ENCODE measurements at regions not wholly inside any gene's neighbourhood (a gene's known extent, or its start where the extent isn't known, plus 50 kb on each side); places are given as distances from the start of the nearest gene placed in this dataset.

GRCh38 chr4:89599026-89599425, 237.9 kb downstream of the SNCA start:
- DNase-seq (ENCODE audit: low spot score) = no peak

GRCh38 chr4:89598602-89599001, 238.4 kb downstream of the SNCA start:
- peak; percentile 31 for DNase-seq (ENCODE audit: low spot score)

- DNase-seq (ENCODE audit: low spot score) = no peak
Measured at GRCh38 chr4:89595125-89595789, 241.7 kb downstream of the SNCA start.

- no peak for DNase-seq (ENCODE audit: low spot score)
Measured at GRCh38 chr4:89590128-89590527, 246.8 kb downstream of the SNCA start.

GRCh38 chr4:89588421-89588820, 248.5 kb downstream of the SNCA start:
- DNase-seq (ENCODE audit: low spot score) = no peak

- no peak for DNase-seq (ENCODE audit: low spot score)
Measured at GRCh38 chr4:89587364-89587763, 249.6 kb downstream of the SNCA start.

GRCh38 chr4:89586864-89587263, 250.1 kb downstream of the SNCA start:
- peak; percentile 29 for DNase-seq (ENCODE audit: low spot score)

- DNase-seq (ENCODE audit: low spot score) = peak; percentile 9
Measured at GRCh38 chr4:89586318-89586717, 250.6 kb downstream of the SNCA start.

- no peak for DNase-seq (ENCODE audit: low spot score)
Measured at GRCh38 chr4:89582756-89583505, 254.0 kb downstream of the SNCA start.

- no peak for DNase-seq (ENCODE audit: low spot score)
Measured at GRCh38 chr4:89579771-89580170, 257.2 kb downstream of the SNCA start.

GRCh38 chr4:89576246-89576645, 260.7 kb downstream of the SNCA start:
- DNase-seq (ENCODE audit: low spot score) = no peak

GRCh38 chr4:89575840-89576239, 261.1 kb downstream of the SNCA start:
- DNase-seq (ENCODE audit: low spot score) = no peak

- no peak for DNase-seq (ENCODE audit: low spot score)
Measured at GRCh38 chr4:89574176-89574575, 262.8 kb downstream of the SNCA start.

- DNase-seq (ENCODE audit: low spot score) = no peak
Measured at GRCh38 chr4:89573656-89574055, 263.3 kb downstream of the SNCA start.

- DNase-seq (ENCODE audit: low spot score) = no peak
Measured at GRCh38 chr4:89572224-89572858, 264.6 kb downstream of the SNCA start.

GRCh38 chr4:89570931-89571330, 263.3 kb upstream of the GPRIN3 start:
- no peak for DNase-seq (ENCODE audit: low spot score)

GRCh38 chr4:89567936-89568335, 260.3 kb upstream of the GPRIN3 start:
- no peak for DNase-seq (ENCODE audit: low spot score)

- DNase-seq (ENCODE audit: low spot score) = peak; percentile 6
Measured at GRCh38 chr4:89563431-89563830, 255.8 kb upstream of the GPRIN3 start.

- no peak for DNase-seq (ENCODE audit: low spot score)
Measured at GRCh38 chr4:89562746-89563145, 255.1 kb upstream of the GPRIN3 start.

GRCh38 chr4:89561048-89561447, 253.4 kb upstream of the GPRIN3 start:
- no peak for DNase-seq (ENCODE audit: low spot score)

- DNase-seq (ENCODE audit: low spot score) = peak; percentile 12
Measured at GRCh38 chr4:89558147-89558546, 250.5 kb upstream of the GPRIN3 start.

- DNase-seq (ENCODE audit: low spot score) = no peak
Measured at GRCh38 chr4:89556601-89557305, 249.2 kb upstream of the GPRIN3 start.

GRCh38 chr4:89551191-89551590, 243.6 kb upstream of the GPRIN3 start:
- no peak for DNase-seq (ENCODE audit: low spot score)

Measured in cerebellar cortex (tissue), 1 donor.